Bronchial epithelial cell (primary cell): ENCODE measurements at regions not wholly inside any gene's neighbourhood (a gene's known extent, or its start where the extent isn't known, plus 50 kb on each side); places are given as distances from the start of the nearest gene placed in this dataset.
"Not testable (repeated sequence)": the region's sequence is repeated elsewhere in the genome, so short reads cannot be mapped to it uniquely, and the experiment has no call there.

ENCODE experiments used
- DNase-seq: peaks from one replicate; pipeline ENCODE4 v3.0.0-alpha.2; 2010; ENCODE audit warnings: low read depth
- FAIRE-seq: peaks from 2 replicates; lab custom pipeline; 2011; peaks lifted over from hg19 to GRCh38; lab: Jason Lieb, UNC
- H3K27me3 ChIP-seq: 2 replicates; pipeline ENCODE4 v1.5.1; 2011; ENCODE audit warnings: low read length; ENCODE audit not compliant: control insufficient read depth, insufficient read depth
- H3K36me3 ChIP-seq: 2 replicates; pipeline ENCODE4 v1.5.1; 2011; ENCODE audit warnings: low read length; ENCODE audit not compliant: control insufficient read depth, insufficient read depth
- H3K4me3 ChIP-seq: 2 replicates; pipeline ENCODE4 v1.5.1; 2011; ENCODE audit warnings: mild to moderate bottlenecking, low read depth, low read length, control low read depth
- TF ChIP-seq, protein P1 (sequence below): IDR thresholded peaks from 2 replicates; pipeline ENCODE4 v1.5.1; 2011; ENCODE audit warnings: mild to moderate bottlenecking, moderate library complexity, low read length, control low read depth, inconsistent platforms; ENCODE audit not compliant: insufficient read depth, severe bottlenecking

DNA sequence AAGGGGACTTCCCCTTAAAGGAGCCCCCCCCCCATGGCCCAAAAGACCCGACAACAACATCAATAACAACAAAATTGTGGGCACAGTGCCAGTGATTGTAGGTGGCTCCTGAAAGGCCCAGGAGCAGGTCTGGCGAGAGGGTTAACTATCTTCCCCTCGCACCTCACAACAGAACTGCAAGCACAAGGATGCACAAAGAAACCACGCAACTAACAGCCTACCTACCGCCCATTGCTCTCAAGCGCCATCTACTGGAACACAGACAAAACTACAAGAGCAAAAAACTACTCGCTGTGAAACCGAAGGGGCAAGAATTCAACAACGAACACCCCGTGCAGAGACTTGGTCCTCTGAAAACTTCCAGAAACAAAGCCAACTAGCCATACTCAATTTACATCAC lies 205.6 kb downstream of the SPIN4 start:
- not testable (repeated sequence) for DNase-seq, H3K27me3 ChIP-seq, H3K36me3 ChIP-seq, H3K4me3 ChIP-seq
- FAIRE-seq, result peak; percentile 62

DNA sequence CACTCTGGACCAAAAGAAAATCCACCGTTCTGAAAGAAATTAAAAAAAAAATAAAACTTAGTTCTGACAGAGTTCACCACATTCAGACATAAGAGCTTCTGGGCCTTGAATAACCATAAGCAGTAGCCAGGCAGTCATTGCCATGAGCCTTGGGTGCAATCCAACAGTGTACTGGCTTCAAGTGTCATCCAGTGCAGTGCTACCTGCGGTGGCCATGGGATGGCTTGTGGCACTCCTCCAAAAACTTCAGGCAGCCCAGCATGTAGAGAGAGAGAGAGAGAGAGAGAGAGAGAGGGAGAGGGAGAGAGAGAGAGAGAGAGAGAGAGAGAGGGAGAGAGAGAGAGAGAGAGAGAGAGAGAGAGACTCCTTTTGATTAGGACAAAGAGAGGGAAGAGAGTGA lies 208.5 kb downstream of the SPIN4 start:
- DNase-seq, FAIRE-seq, H3K4me3 ChIP-seq, H3K27me3 ChIP-seq, H3K36me3 ChIP-seq: not testable (repeated sequence)

DNA sequence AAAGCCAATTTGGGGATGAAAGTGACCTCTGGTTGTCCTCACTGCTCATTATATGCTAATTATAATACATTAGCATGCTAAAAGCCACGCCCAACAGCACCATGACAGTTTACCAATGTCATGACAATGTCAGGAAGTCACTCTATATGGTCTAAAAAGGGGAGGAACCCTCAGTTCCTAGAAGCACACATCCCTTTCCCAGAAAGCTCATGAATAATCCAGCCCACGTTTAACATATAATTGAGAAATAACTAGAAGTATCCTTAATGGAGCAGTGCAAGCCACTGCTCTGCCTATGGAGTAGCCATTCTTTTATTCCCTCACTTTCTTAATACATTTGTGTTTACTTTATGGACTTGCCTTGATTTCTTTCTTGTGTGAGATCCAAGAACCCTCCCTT lies 215.3 kb downstream of the SPIN4 start:
- H3K36me3 ChIP-seq, FAIRE-seq, H3K4me3 ChIP-seq, H3K27me3 ChIP-seq, DNase-seq: not testable (repeated sequence)

DNA sequence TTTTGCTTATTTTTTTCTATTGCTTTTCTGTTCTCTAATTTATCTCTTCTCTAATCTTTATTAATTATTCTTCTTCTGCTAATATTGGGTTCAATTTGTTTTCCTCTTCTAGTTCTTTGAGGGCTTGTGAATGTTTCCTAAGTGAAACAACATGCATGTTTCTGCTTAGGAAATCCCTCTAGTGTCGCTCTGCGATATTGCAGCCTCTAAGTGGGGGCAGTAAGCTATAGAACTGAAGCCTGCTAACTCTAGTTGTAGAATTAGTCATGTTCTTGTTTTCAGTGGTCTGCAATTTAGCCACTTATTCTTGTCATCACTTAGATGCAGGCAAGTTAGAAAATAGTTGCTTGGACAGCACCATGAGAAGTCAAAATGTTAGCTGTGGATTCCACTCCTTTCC lies 222.6 kb downstream of the SPIN4 start:
- Histone ChIP-seq H3K4me3 (no peak overlapping the region), H3K27me3 (no peaks in the 10 kb centered on the region), H3K36me3 (no peaks in the 10 kb centered on the region)
- DNase-seq (peak; percentile 25), FAIRE-seq (peak; percentile 97)
- TF ChIP-seq, protein P1, sequence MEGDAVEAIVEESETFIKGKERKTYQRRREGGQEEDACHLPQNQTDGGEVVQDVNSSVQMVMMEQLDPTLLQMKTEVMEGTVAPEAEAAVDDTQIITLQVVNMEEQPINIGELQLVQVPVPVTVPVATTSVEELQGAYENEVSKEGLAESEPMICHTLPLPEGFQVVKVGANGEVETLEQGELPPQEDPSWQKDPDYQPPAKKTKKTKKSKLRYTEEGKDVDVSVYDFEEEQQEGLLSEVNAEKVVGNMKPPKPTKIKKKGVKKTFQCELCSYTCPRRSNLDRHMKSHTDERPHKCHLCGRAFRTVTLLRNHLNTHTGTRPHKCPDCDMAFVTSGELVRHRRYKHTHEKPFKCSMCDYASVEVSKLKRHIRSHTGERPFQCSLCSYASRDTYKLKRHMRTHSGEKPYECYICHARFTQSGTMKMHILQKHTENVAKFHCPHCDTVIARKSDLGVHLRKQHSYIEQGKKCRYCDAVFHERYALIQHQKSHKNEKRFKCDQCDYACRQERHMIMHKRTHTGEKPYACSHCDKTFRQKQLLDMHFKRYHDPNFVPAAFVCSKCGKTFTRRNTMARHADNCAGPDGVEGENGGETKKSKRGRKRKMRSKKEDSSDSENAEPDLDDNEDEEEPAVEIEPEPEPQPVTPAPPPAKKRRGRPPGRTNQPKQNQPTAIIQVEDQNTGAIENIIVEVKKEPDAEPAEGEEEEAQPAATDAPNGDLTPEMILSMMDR, result peak; percentile 21

DNA sequence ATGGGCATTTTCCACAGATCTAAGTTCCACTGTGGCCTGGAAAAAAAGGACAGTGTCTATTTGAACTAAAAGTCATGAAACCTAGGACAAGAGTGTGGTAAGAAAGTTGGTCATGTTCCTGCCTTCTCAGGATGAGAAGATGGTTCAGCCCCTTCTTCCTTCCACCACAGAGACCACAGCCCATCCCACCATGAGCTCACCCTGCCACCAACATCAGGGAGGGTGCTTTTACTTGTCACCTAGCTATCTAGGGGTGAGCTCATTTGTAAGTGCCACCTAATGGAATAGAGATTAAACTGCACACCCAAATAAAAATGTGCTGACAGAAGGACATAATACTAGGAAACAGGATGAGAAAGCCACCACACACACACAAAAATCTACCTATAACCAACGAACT lies 235.9 kb downstream of the SPIN4 start:
- H3K27me3 ChIP-seq, result no peaks in the 10 kb centered on the region
- H3K4me3 ChIP-seq, result no peak overlapping the region
- TF ChIP-seq, protein P1, result no peak
- FAIRE-seq (no peak), DNase-seq (no peak)
- no peaks in the 10 kb centered on the region for H3K36me3 ChIP-seq

DNA sequence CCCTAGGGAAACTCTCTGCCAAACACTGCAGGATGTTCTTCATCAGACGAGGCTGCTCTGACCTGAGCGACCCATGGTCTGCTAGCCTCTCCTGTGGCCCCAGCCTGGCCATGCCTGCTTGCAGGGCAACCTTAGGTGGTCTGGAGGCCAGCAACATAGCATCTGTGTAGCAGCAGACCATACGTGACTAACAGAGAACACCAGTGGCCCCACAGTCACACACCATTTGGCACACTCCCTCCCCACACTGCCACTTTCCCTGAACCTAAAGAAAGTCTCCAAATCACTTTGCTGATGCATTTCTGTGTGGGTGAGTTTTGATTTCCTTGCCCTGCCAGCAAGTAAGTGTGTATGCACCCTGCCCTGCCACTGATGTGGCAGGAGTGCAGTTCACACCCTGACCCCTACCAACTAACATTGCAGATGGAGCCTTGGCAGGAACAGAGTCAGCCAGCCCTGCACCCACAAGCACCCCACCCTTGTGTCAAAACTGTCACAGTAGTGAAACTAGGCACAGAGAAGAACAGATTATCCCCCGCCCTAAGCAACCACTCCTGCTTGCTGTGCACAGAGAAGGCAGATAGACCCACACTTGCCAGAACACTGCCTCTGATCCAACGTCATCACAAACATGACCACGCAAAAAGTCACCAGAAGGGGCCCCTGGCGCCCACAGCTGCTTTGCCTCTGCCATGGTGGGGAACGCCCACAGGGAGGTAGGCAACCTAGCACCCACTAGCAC lies 249.1 kb downstream of the SPIN4 start:
- Histone ChIP-seq H3K36me3 (no peaks in the 10 kb centered on the region), H3K4me3 (no peak overlapping the region), H3K27me3 (no peaks in the 10 kb centered on the region)
- DNase-seq, result no peak
- FAIRE-seq, result no peak
- TF ChIP-seq, protein P1, result no peak

DNA sequence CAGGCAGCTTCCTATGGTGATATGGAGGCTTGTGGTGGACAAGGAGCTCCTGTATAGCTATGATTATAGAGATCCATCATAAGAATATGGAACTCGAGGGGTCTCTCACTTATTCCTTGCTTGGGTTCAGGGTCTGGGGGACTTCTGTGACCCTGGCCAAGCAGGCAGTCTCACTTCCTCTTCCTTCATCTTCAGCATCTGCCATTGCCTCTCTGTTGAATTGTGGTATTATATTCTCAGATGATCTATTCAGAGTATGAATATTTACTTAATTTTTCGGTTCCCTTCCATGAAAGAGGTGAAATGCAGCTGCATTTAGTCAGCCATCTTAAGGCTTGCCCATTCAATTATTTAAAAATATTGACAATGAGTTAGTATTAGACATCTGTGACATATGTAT lies 292.9 kb downstream of the SPIN4 start:
- FAIRE-seq, result no peak
- TF ChIP-seq, protein P1, result no peak
- DNase-seq, result no peak
- H3K4me3 ChIP-seq, result no peak overlapping the region
- H3K36me3 ChIP-seq, result no peaks in the 10 kb centered on the region
- H3K27me3 ChIP-seq, result no peaks in the 10 kb centered on the region
